Neuronal stem cell (in vitro differentiated cells): ENCODE measurements at regions not wholly inside any gene's neighbourhood (a gene's known extent, or its start where the extent isn't known, plus 50 kb on each side); places are given as distances from the start of the nearest gene placed in this dataset.

Experiments used
- DNase-seq: peaks from one replicate; pipeline ENCODE4 v3.0.0-alpha.2; 2013; ENCODE audit warnings: low spot score
- H2AFZ ChIP-seq: one replicate; pipeline ENCODE4 v1.6.1; 2013; ENCODE audit warnings: mild to moderate bottlenecking, low read length, inconsistent platforms
- H2AK5ac ChIP-seq: 2 replicates; pipeline ENCODE4 v1.6.1; 2013; ENCODE audit warnings: low read depth, mild to moderate bottlenecking, inconsistent platforms, low read length, moderate library complexity, mixed read lengths
- H2BK120ac ChIP-seq: 2 replicates; pipeline ENCODE4 v1.6.1; 2013; ENCODE audit warnings: low read depth, mild to moderate bottlenecking, inconsistent platforms, low read length, moderate library complexity, mixed read lengths
- H2BK12ac ChIP-seq: one replicate; pipeline ENCODE4 v1.6.1; 2013; ENCODE audit warnings: low read length, inconsistent platforms
- H2BK15ac ChIP-seq: 2 replicates; pipeline ENCODE4 v1.6.1; 2013; ENCODE audit warnings: mild to moderate bottlenecking, low read length, inconsistent platforms, mixed read lengths
- H2BK5ac ChIP-seq: one replicate; pipeline ENCODE4 v1.6.1; 2013; ENCODE audit warnings: inconsistent platforms, mild to moderate bottlenecking, low read length, moderate library complexity
- H3K14ac ChIP-seq: one replicate; pipeline ENCODE4 v1.6.1; 2013; ENCODE audit warnings: low read length, inconsistent platforms
- H3K18ac ChIP-seq: 2 replicates; pipeline ENCODE4 v1.6.1; 2013; ENCODE audit warnings: low read length, inconsistent platforms
- H3K23ac ChIP-seq: 2 replicates; pipeline ENCODE4 v1.6.1; 2013; ENCODE audit warnings: low read depth, mild to moderate bottlenecking, mixed read lengths, low read length, inconsistent platforms; ENCODE audit not compliant: poor library complexity
- H3K27ac ChIP-seq: replicated peaks from 3 replicates; pipeline ENCODE4 v1.5.1; 2013; ENCODE audit warnings: low read length, inconsistent platforms
- H3K27me3 ChIP-seq, 3 experiments: 2 replicates each; pipeline ENCODE4 v1.6.1; 2013; ENCODE audit warnings: low read length in 3 of 3, mild to moderate bottlenecking in 2 of 3, inconsistent platforms in 1 of 3, low read depth in 1 of 3, mixed read lengths in 1 of 3, moderate library complexity in 1 of 3; ENCODE audit not compliant: control insufficient read depth in 3 of 3, insufficient read depth in 3 of 3
- H3K36me3 ChIP-seq, 2 donors: replicated peaks in 1 of 2; 2 replicates each; pipeline ENCODE4 v1.6.1; 2013; ENCODE audit warnings: low read length in 2 of 2; ENCODE audit not compliant: control insufficient read depth in 2 of 2, insufficient read depth in 2 of 2
- H3K4ac ChIP-seq: 2 replicates; pipeline ENCODE4 v1.6.1; 2013; ENCODE audit warnings: inconsistent platforms, mild to moderate bottlenecking, low read length, moderate library complexity
- H3K4me1 ChIP-seq, 2 donors: 1 replicate in 1 of 2; 2 replicates in 1 of 2; pipeline ENCODE4 v1.6.1; 2013; ENCODE audit warnings: low read length in 2 of 2, low read depth in 1 of 2; ENCODE audit not compliant: control insufficient read depth in 2 of 2, insufficient read depth in 1 of 2
- H3K4me2 ChIP-seq: one replicate; pipeline ENCODE4 v1.6.1; 2013; ENCODE audit warnings: mild to moderate bottlenecking, low read length, inconsistent platforms; ENCODE audit not compliant: insufficient read depth, poor library complexity, severe bottlenecking
- H3K4me3 ChIP-seq, 2 donors: 2 replicates each; pipeline ENCODE4 v1.5.1; 2013; ENCODE audit warnings: low read length in 2 of 2, mild to moderate bottlenecking in 2 of 2, inconsistent platforms in 1 of 2, moderate library complexity in 1 of 2
- H3K79me1 ChIP-seq: one replicate; pipeline ENCODE4 v1.6.1; 2013; ENCODE audit warnings: low read depth, mild to moderate bottlenecking, inconsistent platforms, low read length, moderate library complexity
- H3K9ac ChIP-seq: one replicate; pipeline ENCODE4 v1.6.1; 2013; ENCODE audit warnings: mild to moderate bottlenecking, low read depth, low read length, inconsistent platforms; ENCODE audit not compliant: poor library complexity
- H3K9me3 ChIP-seq, 2 donors: replicated peaks in 1 of 2; 2 replicates each; pipeline versions ENCODE3 to v1.6.1; 2013; ENCODE audit warnings: low read length in 2 of 2, mild to moderate bottlenecking in 2 of 2, inconsistent platforms in 1 of 2, low read depth in 1 of 2, mixed read lengths in 1 of 2, moderate library complexity in 1 of 2; ENCODE audit not compliant: control insufficient read depth in 2 of 2, insufficient read depth in 1 of 2
- H4K8ac ChIP-seq: one replicate; pipeline ENCODE4 v1.6.1; 2013; ENCODE audit warnings: low read depth, mild to moderate bottlenecking, inconsistent platforms, low read length, moderate library complexity
- H4K91ac ChIP-seq: one replicate; pipeline ENCODE4 v1.6.1; 2013; ENCODE audit warnings: low read length, low read depth, mild to moderate bottlenecking, inconsistent platforms; ENCODE audit not compliant: poor library complexity
- WGBS, 2 donors: extraction: QIAGEN DNeasy Blood & Tissue Kit; methylation state at CpG; one replicate each; pipeline ENCODE4 v1.1.7; 2013; ENCODE audit warnings: missing lambda C conversion rate in 2 of 2, mixed read lengths in 1 of 2; ENCODE audit not compliant: insufficient read length in 2 of 2, insufficient replicate concordance in 1 of 2; ENCODE audit errors: extremely low coverage in 2 of 2; 5-methylcytosine and 5-hydroxymethylcytosine counted together

GRCh38 chr3:191070762-191071403 lies 128.2 kb upstream of the OSTN start:
- H2AK5ac ChIP-seq = no peak overlapping the region
- DNase-seq = no peak
- H4K8ac ChIP-seq = no peak overlapping the region
- no peaks in the 10 kb centered on the region for H3K27me3 ChIP-seq
- H2AFZ ChIP-seq = no peak overlapping the region
- H3K23ac ChIP-seq = no peak overlapping the region
- H3K4me2 ChIP-seq = no peak overlapping the region
- no peak overlapping the region for H2BK5ac ChIP-seq
- H3K9me3 ChIP-seq = no peaks in the 10 kb centered on the region
- H3K4ac ChIP-seq = no peak overlapping the region
- no peaks in the 10 kb centered on the region for H3K79me1 ChIP-seq
- no peak overlapping the region for H2BK15ac ChIP-seq
- no peak overlapping the region for H4K91ac ChIP-seq
- no peak overlapping the region for H2BK120ac ChIP-seq
- no peaks in the 10 kb centered on the region for H3K36me3 ChIP-seq
- WGBS, 2 donors = no CpG with 5 or more reads among the region's 4 CpGs
- no peak overlapping the region for H3K18ac ChIP-seq
- H3K14ac ChIP-seq = no peak overlapping the region
- H3K27ac ChIP-seq = no peak overlapping the region
- H3K4me3 ChIP-seq = no peak overlapping the region
- no peaks in the 10 kb centered on the region for H3K4me1 ChIP-seq
- no peak overlapping the region for H2BK12ac ChIP-seq
- H3K9ac ChIP-seq = no peak overlapping the region

DNA sequence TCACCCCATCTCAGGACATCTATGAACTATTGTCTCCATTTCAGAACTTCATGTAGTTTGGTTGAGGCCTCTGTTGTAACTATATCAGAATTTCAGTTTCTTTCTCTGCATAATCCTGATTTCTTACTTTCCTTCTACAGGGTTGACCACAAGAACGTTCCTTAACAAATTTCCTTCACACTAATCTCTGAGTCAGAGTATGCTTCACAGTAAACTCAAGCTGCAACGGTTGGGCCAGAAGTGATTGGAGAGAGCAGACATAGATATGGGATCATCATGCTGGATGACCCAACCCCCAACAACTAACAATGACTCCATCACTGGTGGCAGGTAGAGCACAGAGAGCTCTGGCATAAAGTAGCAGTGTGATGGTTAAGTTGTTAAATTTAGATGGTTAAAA lies 128.8 kb upstream of the OSTN start:
- Histone ChIP-seq H3K4ac (no peak overlapping the region), H3K27ac (no peak overlapping the region), H4K91ac (no peak overlapping the region), H3K18ac (no peak overlapping the region), H2BK15ac (no peak overlapping the region), H3K4me3 (no peak overlapping the region), H2AK5ac (no peak overlapping the region), H2AFZ (no peak overlapping the region), H3K23ac (no peak overlapping the region), H3K9me3 (no peaks in the 10 kb centered on the region), H3K14ac (no peak overlapping the region), H3K4me2 (no peak overlapping the region), H2BK12ac (no peak overlapping the region), H4K8ac (no peak overlapping the region), H3K27me3 (no peaks in the 10 kb centered on the region), H2BK5ac (no peak overlapping the region), H2BK120ac (no peak overlapping the region), H3K36me3 (no peaks in the 10 kb centered on the region), H3K79me1 (no peaks in the 10 kb centered on the region), H3K9ac (no peak overlapping the region), H3K4me1 (no peaks in the 10 kb centered on the region)
- DNase-seq = no peak
- WGBS, 2 donors = no CpG with 5 or more reads among the region's 2 CpGs

DNA sequence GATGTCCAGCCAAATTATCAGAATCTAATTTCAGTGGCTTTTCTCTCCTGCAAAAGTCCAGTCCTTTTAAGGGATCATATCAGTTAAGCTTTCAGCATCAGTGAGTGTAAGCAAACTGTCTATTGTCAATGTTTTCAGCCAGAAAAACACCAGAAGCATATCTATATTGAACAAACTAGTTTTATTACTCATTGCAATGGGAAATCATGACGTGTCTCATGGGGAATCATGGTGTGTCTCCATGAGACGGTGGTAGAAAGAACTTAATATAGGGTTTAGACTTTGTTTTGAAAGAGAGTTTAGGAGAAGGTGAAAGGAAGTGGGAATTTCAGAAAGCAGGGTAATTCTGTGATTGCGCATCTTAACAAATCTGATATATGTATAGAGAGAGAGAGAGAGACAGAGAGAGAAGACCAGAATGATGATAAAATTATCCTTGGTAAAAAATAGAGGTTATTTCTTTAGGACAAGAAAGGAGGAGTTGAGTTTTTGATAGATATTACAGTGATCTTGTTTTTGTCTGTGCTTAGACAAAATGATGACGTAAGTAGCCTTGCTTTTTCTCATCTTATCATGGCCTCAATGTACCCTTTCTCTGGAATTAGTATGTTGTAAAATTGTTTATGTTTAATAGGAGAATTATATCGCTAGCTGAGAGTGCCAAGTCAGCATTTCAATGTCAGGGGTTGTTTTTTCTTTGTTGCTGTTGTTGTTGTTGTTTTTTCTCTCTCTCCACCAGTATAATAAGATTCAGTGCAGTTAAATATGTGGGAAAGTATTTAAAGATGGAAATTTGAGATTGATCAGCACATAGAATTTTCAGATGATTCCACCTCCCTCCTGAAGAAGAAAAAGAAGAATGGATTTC lies 129.9 kb upstream of the OSTN start:
- no peaks in the 10 kb centered on the region for H3K4me1 ChIP-seq
- no peaks in the 10 kb centered on the region for H3K27me3 ChIP-seq
- H3K4ac ChIP-seq = no peak overlapping the region
- no peak overlapping the region for H3K9ac ChIP-seq
- H3K4me3 ChIP-seq = no peak overlapping the region
- no peak overlapping the region for H2AK5ac ChIP-seq
- no peak overlapping the region for H4K91ac ChIP-seq
- no peak overlapping the region for H2BK12ac ChIP-seq
- H3K27ac ChIP-seq = no peak overlapping the region
- no peak overlapping the region for H4K8ac ChIP-seq
- WGBS, 2 donors = no CpG with 5 or more reads among the region's 5 CpGs
- no peaks in the 10 kb centered on the region for H3K79me1 ChIP-seq
- H3K4me2 ChIP-seq = no peak overlapping the region
- no peak overlapping the region for H2AFZ ChIP-seq
- no peak overlapping the region for H2BK5ac ChIP-seq
- no peak overlapping the region for H2BK15ac ChIP-seq
- no peak overlapping the region for H2BK120ac ChIP-seq
- no peak for DNase-seq
- H3K9me3 ChIP-seq = no peaks in the 10 kb centered on the region
- no peak overlapping the region for H3K18ac ChIP-seq
- H3K36me3 ChIP-seq = no peaks in the 10 kb centered on the region
- no peak overlapping the region for H3K23ac ChIP-seq
- H3K14ac ChIP-seq = no peak overlapping the region

DNA sequence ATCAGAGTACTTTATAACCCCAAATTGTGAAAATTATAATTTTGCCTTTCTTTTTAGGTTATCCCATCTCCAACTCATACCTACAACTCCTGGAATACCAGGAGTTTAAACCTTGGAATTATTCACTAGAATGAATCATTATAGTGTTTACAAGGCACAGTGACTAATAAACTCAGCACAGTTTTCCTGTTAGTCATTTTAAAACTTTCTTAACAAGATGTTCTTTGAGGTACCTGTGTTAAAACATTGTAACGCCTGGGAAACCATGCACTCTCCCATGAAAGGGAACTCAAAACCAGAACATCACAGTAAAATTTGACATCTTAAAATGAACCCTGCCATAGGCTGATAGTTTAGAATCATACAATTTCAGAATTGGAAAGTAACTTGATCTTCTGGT lies 132.4 kb upstream of the OSTN start:
- no peaks in the 10 kb centered on the region for H3K79me1 ChIP-seq
- no CpG with 5 or more reads among the region's 1 CpG for WGBS, 2 donors

More for the DNA sequence above, 132.4 kb upstream of the OSTN start:
- Histone ChIP-seq H3K4me2 (no peak overlapping the region), H3K18ac (no peak overlapping the region), H2BK5ac (no peak overlapping the region), H4K91ac (no peak overlapping the region), H3K27me3 (no peaks in the 10 kb centered on the region), H2BK120ac (no peak overlapping the region), H3K4ac (no peak overlapping the region), H2AK5ac (no peak overlapping the region), H3K36me3 (no peaks in the 10 kb centered on the region), H3K4me3 (no peak overlapping the region), H3K4me1 (no peaks in the 10 kb centered on the region), H3K9ac (no peak overlapping the region), H3K27ac (no peak overlapping the region), H4K8ac (no peak overlapping the region), H2BK12ac (no peak overlapping the region), H2AFZ (no peak overlapping the region), H3K9me3 (no peaks in the 10 kb centered on the region), H3K14ac (no peak overlapping the region), H2BK15ac (no peak overlapping the region), H3K23ac (no peak overlapping the region)
- no peak for DNase-seq
